Activated T-helper 1 cell treated with Interleukin-2 at 50 U/mL for 16 hours (primary cell): ENCODE measurements at regions not wholly inside any gene's neighbourhood (a gene's known extent, or its start where the extent isn't known, plus 50 kb on each side); places are given as distances from the start of the nearest gene placed in this dataset.

Experiments
- DNase-seq: peaks from one replicate; pipeline ENCODE4 v3.0.0-alpha.2; 2020; ENCODE audit warnings: low read depth

GRCh38 chr14:34348592-34348991 is 113.4 kb downstream of the SPTSSA start:
- no peak for DNase-seq

DNA sequence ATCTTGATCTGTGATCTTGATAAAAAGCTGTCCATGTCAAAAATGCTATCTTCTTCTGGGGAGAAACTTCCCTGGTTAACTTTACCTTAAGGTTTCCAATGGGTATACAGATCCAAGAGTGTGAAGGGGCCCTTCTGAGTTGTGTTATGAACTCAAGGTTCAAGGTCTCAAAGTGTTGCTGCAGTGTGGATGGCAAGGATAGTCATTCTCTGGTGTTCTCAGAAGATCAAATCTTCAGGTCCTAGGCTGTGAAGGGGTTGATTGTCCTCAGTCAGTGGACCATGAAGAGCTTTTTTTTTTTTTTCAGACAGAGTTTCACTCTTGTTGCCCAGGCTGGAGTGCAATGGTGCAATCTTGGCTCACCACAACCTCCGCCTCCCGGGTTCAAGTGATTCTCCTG is 114.4 kb downstream of the SPTSSA start:
- no peak for DNase-seq

DNA sequence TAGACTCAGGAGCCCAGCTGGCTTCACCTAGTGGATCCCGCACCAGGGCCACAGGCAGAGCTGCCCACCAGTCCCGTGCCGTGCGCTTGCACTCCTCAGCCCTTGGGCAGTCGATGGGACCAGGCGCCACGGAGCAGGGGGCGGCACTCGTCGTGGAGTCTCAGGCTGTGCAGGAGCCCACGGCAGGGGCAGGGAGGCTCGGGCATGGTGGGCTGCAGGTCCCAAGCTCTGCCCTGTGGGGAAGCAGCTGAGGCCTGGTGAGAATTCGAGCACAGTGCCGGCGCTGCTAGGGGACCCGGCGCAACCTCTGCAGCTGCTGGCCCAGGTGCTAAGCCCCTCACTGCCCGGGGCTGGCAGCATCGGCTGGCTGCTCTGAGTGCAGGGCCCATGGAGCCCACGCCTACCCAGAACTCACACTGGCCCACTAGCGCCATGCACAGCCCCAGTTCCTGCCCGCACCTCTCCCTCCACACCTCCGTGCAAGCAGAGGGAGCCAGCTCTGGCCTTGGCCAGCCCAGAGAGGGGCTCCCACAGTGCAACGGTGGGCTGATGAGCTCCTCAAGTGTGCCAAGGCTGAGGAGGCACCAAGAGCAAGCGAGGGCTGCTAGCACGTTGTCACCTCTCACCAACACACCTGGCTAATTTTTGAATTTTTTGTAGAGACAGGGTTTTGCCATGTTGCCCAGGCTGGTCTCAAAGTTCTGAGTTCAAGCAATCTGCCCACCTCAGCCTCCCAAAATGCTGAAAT is 116.1 kb downstream of the SPTSSA start:
- no peak for DNase-seq

GRCh38 chr14:34344318-34344717 is 117.7 kb downstream of the SPTSSA start:
- DNase-seq = no peak

DNA sequence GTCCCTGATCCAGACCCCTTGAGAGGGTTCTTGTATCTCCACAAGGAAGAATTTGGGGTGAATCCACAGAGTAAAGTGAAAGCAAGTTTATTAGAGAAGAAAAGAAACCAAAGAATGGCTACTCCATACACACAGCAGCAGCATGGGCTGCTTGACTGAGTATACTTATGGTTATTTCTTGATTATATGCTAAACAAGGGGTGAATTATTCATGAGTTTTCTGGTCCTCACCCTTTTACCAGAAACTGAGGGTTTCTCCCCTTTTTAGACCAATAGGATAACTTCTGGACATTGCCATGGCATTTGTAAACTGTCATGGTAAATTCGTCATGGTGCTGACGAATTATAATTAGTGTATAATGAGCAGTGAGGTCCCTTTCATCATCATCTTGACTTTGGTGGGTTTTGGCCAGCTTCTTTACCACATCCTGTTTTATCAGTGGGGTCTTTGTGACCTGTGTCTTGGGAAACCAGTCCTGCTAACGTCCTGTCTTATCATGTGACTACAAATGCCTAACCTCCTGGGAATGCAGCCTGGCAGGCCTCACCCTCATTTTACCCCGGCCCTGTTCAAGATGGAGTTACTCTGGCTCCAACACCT is 121.9 kb downstream of the SPTSSA start:
- no peak for DNase-seq

DNA sequence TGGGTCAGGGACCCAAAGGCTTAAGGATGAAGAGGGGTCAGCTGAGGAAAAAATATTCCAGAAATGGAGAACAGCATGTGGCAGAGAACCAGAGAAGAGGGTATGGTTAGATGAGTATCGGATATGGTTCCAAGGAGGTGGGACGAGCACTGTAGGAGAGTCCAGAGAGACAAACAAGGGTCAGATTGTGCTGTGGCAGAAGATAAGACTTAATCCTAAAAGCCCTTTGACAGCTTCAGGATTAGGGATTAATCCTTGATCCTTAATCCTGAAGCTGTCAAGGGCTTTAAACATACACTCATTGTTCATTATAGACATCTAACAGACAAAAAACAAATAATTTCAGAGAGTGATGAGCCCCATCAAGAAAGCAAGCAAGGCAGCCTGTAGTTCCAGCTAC is 124.0 kb downstream of the SPTSSA start:
- no peak for DNase-seq

DNA sequence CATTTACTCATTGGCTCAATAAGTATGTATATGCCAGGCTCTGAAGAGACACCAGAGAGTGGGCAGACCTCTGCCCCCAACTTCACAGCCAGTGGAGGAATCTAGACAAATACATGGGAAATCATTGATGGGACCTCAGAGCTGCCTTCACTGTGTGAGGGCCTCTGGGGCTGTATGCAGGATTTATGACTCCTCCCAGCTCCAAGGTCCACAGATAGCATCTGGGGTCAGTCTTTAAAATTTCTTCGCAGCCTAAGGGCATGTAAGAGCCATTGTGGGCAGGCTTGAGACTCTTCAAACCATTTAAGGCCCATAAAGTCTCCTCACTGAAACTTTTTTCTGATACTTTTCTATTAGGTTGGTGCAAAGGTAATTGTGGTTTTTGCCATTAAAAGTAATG is 125.5 kb downstream of the SPTSSA start:
- no peak for DNase-seq

- no peak for DNase-seq
Observed at GRCh38 chr14:34335968-34336367, 126.1 kb downstream of the SPTSSA start.

GRCh38 chr14:34334329-34334728 is 127.7 kb downstream of the SPTSSA start:
- no peak for DNase-seq

- peak; percentile 14 for DNase-seq
Observed at GRCh38 chr14:34331728-34332623, 130.1 kb downstream of the SPTSSA start.

DNA sequence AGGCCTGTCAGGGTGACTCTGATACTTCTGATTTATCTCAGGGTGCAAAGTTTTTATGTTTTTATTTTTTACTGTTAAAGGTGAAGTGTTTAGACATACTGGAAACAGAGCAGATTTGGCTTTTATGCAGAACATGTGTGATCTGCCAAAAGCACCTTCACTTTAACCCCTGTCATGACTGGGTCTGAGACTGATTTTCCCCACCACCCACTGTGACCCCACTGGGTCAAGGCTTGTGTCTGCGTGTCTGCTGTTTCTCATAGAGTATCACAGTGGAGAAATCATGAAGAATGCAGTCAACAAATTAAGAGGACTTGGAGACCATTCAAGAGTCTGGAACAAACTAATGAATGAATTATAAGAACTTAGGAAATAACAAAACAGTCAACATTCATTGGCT is 131.2 kb downstream of the SPTSSA start:
- DNase-seq = no peak

DNA sequence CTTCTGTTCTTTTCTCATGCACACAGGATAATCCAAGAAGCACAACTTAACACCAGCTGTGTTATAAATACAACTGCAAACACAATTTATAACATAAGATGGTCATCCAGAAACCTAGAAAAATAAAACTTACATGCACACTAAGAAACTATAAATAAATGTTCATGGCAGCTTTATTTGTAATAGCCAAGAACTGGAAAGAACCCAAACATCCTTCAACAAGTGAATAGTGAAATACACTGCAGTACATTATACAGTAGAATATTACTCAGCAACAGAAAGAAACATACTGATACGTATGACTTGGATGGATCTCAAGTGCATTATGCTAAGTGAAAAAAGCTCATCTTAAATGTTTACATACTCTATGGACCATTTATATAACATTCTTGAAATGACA is 132.7 kb downstream of the SPTSSA start:
- no peak for DNase-seq

GRCh38 chr14:34328178-34328577 is 133.9 kb downstream of the SPTSSA start:
- no peak for DNase-seq

DNA sequence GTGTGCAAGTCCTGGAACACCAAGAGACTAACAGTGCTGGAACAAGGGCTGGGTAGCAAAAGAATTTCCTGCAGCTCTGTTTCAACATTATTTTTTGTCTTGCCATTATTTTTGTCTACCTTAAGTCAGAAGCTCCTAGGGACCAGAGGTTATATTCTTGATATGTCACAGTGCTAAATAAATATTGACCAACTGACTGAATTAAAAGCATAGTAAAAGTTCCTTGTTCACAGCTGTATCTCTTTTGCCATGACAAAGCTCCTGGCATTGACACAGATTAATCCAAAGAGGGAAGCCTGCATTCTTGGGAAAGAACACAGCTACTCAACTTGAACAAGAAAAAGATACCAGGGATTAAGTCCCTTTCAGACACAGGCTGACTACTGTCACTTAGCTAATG is 136.5 kb downstream of the SPTSSA start:
- no peak for DNase-seq

GRCh38 chr14:34324363-34324795 is 137.7 kb downstream of the SPTSSA start:
- no peak for DNase-seq

GRCh38 chr14:34322940-34323418 is 139.1 kb downstream of the SPTSSA start:
- peak; percentile 53 for DNase-seq

DNA sequence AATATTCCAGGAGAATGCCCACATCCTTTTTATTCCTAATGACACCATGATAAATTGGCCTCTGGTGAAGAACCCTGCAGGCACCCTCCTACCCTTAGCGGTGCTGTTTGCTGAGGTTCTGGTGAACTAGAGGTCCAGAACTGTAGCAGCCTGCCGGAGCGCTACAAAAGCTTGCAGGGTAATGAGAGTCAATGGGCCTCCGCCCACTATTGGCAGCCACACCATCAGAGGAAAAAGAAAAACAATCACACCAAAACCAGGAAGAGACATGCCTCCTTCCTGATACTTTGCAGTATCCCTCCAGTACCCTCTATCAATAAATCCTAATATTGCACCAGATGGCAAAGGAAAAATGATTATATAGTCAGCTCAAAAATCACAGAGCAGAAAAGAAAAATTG is 142.9 kb downstream of the SPTSSA start:
- DNase-seq = no peak

DNA sequence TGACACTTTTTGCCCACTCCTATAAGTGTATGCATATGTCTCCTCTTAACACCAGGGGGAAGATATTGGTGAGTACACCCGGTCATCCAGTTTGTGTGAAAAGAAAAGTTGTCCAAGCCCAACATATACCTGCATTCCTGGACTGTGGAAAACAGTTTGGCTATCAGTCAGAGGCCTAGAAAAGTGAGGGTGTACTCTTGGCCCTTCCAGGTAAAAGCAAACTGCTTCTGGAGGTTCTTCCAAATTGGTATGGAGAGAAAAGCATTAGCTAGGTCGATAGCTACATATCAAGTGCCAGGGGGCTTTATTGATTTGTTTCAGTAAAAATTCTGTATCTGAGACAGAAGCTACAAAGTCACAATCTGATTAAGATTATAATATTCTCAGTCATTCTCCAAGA is 144.0 kb downstream of the SPTSSA start:
- no peak for DNase-seq

GRCh38 chr14:34310724-34311123 is 151.3 kb downstream of the SPTSSA start:
- no peak for DNase-seq

- no peak for DNase-seq
Observed at GRCh38 chr14:34303811-34304210, 158.2 kb downstream of the SPTSSA start.

DNA sequence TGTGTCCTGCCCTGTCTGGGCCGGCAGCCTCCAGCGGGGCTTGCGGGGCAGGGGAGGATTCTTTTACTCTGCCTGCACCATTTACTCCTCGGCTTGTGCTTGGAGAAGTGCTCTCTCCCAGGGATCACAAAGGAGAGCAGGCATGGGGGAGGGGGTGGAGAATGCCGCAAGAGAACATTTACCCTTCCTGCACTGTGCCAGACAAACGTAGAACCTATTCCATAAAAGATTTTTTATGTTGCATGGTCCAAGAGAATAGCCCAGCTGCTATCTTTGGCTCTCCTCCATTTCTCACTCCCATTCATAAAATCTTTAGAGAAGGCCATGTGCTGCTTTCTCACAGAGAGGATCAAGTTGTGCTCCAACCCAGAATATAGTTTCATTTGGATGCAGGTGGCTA is 159.4 kb downstream of the SPTSSA start:
- DNase-seq = no peak

GRCh38 chr14:34300882-34301734 is 160.9 kb downstream of the SPTSSA start:
- no peak for DNase-seq
